ENCODE measurements at regions not wholly inside any gene's neighbourhood (a gene's known extent, or its start where the extent isn't known, plus 50 kb on each side); places are given as distances from the start of the nearest gene placed in this dataset.

- H4K20me1 ChIP-seq (ENCODE audit: control insufficient read depth, insufficient read depth, low read depth, low read length), result no peaks in the 10 kb centered on the region
- H3K36me3 ChIP-seq (ENCODE audit: control insufficient read depth, low read length), result no peaks in the 10 kb centered on the region
- no peak overlapping the region for H3K4me2 ChIP-seq (ENCODE audit: low read length)
- H3K9me3 ChIP-seq (ENCODE audit: control insufficient read depth, insufficient read depth, low read length), result no peaks in the 10 kb centered on the region; the same call in 1 of the 2 replicates
- no peak for TF ChIP-seq EZH2phosphoT487 (IDR thresholded peaks at IDR 0.05; ENCODE audit: borderline replicate concordance, low read length)
- TF ChIP-seq CTCF (IDR thresholded peaks at IDR 0.05; ENCODE audit: low read depth, low read length, poor library complexity, severe bottlenecking), result no peak
- H3K4me3 ChIP-seq (ENCODE audit: low read length), result no peak overlapping the region
- H3K27ac ChIP-seq (ENCODE audit: low read depth, low read length), result no peak overlapping the region
- no peaks in the 10 kb centered on the region for H3F3A ChIP-seq (ENCODE audit: control insufficient read depth, insufficient read depth)
- H3K4me1 ChIP-seq (ENCODE audit: control insufficient read depth, low read length), result no peaks in the 10 kb centered on the region
- H3K9me2 ChIP-seq (replicated peaks; ENCODE audit: control insufficient read depth, low read length), result no peaks in the 10 kb centered on the region
- no peaks in the 10 kb centered on the region for H3K27me3 ChIP-seq (ENCODE audit: control insufficient read depth, low read length)
- H3K79me2 ChIP-seq (ENCODE audit: control insufficient read depth, low read length), result no peaks in the 10 kb centered on the region
Observed at GRCh38 chr16:73530529-73530928, 482.6 kb upstream of the ZFHX3 start.

GRCh38 chr16:73529303-73530012 lies 481.5 kb upstream of the ZFHX3 start:
- H3K27me3 ChIP-seq (ENCODE audit: control insufficient read depth, low read length), result no peaks in the 10 kb centered on the region
- no peak overlapping the region for H3K4me3 ChIP-seq (ENCODE audit: low read length)
- no peaks in the 10 kb centered on the region; the same call in 1 of the 2 replicates for H3K9me3 ChIP-seq (ENCODE audit: control insufficient read depth, insufficient read depth, low read length)
- TF ChIP-seq CTCF (IDR thresholded peaks at IDR 0.05; ENCODE audit: low read depth, low read length, poor library complexity, severe bottlenecking) (no peak), EZH2phosphoT487 (IDR thresholded peaks at IDR 0.05; ENCODE audit: borderline replicate concordance, low read length) (no peak)
- no peaks in the 10 kb centered on the region for H3K4me1 ChIP-seq (ENCODE audit: control insufficient read depth, low read length)
- no peaks in the 10 kb centered on the region for H4K20me1 ChIP-seq (ENCODE audit: control insufficient read depth, insufficient read depth, low read depth, low read length)
- H3K79me2 ChIP-seq (ENCODE audit: control insufficient read depth, low read length), result no peaks in the 10 kb centered on the region
- H3K36me3 ChIP-seq (ENCODE audit: control insufficient read depth, low read length), result no peaks in the 10 kb centered on the region
- no peaks in the 10 kb centered on the region for H3K9me2 ChIP-seq (replicated peaks; ENCODE audit: control insufficient read depth, low read length)
- no peak overlapping the region for H3K27ac ChIP-seq (ENCODE audit: low read depth, low read length)
- H3K4me2 ChIP-seq (ENCODE audit: low read length), result no peak overlapping the region
- no peaks in the 10 kb centered on the region for H3F3A ChIP-seq (ENCODE audit: control insufficient read depth, insufficient read depth)

- no peaks in the 10 kb centered on the region for H3K79me2 ChIP-seq (ENCODE audit: control insufficient read depth, low read length)
- no peaks in the 10 kb centered on the region; the same call in 1 of the 2 replicates for H3K9me3 ChIP-seq (ENCODE audit: control insufficient read depth, insufficient read depth, low read length)
- no peak for TF ChIP-seq EZH2phosphoT487 (IDR thresholded peaks at IDR 0.05; ENCODE audit: borderline replicate concordance, low read length)
- no peak for TF ChIP-seq CTCF (IDR thresholded peaks at IDR 0.05; ENCODE audit: low read depth, low read length, poor library complexity, severe bottlenecking)
- H3K27me3 ChIP-seq (ENCODE audit: control insufficient read depth, low read length), result no peaks in the 10 kb centered on the region
- no peaks in the 10 kb centered on the region for H3K4me1 ChIP-seq (ENCODE audit: control insufficient read depth, low read length)
- no peaks in the 10 kb centered on the region for H3K36me3 ChIP-seq (ENCODE audit: control insufficient read depth, low read length)
- H4K20me1 ChIP-seq (ENCODE audit: control insufficient read depth, insufficient read depth, low read depth, low read length), result no peaks in the 10 kb centered on the region
- H3K27ac ChIP-seq (ENCODE audit: low read depth, low read length), result no peak overlapping the region
- H3K4me3 ChIP-seq (ENCODE audit: low read length), result no peak overlapping the region
- no peak overlapping the region for H3K4me2 ChIP-seq (ENCODE audit: low read length)
- H3K9me2 ChIP-seq (replicated peaks; ENCODE audit: control insufficient read depth, low read length), result no peaks in the 10 kb centered on the region
- no peaks in the 10 kb centered on the region for H3F3A ChIP-seq (ENCODE audit: control insufficient read depth, insufficient read depth)
Observed at GRCh38 chr16:73527187-73527586, 479.3 kb upstream of the ZFHX3 start.

Measured in DOHH2 (cell line).